IMR-90 (cell line): ENCODE measurements at regions not wholly inside any gene's neighbourhood (a gene's known extent, or its start where the extent isn't known, plus 50 kb on each side); places are given as distances from the start of the nearest gene placed in this dataset.

Experiments
- ATAC-seq: fragments of 200-7000 bp; cut with Tn5 transposase; 2 replicates; pipeline ENCODE4 v1.9.1; 2020; ENCODE audit warnings: low read depth, mild to moderate bottlenecking, moderate library complexity
- BruUV-seq: library from RNA; stranded (reverse); fragments of 400-500 nt; replicated peaks from 2 replicates; lab custom pipeline; 2021; lab: Mats Ljungman, UMichigan
- CTCF ChIA-PET: fragments of 300-600 bp; formaldehyde crosslinking; extraction: SDS; loops from one replicate; lab custom pipeline; 2021; ENCODE audit warnings: antibody characterized with exemption; lab: Yijun Ruan, JAX
- POLR2A ChIA-PET: fragments of 300-600 bp; sonication (Branson Sonifier 250); formaldehyde crosslinking; loops from one replicate; lab custom pipeline; 2022; ENCODE audit warnings: antibody characterized with exemption; ENCODE audit not compliant: unreplicated experiment; lab: Charles Lee
- DNase-seq: peaks from one replicate; pipeline ENCODE4 v3.0.0; 2013
- H2AFZ ChIP-seq: replicated peaks from 2 replicates; pipeline ENCODE3; 2013; ENCODE audit warnings: low read length, mild to moderate bottlenecking; ENCODE audit not compliant: poor library complexity
- H2AK5ac ChIP-seq: 2 replicates; pipeline ENCODE4 v1.6.1; 2013; ENCODE audit warnings: low read depth, low read length, inconsistent platforms
- H2AK9ac ChIP-seq: replicated peaks from 2 replicates; pipeline ENCODE3; 2013; ENCODE audit warnings: mild to moderate bottlenecking, low read depth, low read length, moderate library complexity; ENCODE audit not compliant: poor library complexity
- H2BK120ac ChIP-seq: 2 replicates; pipeline ENCODE4 v1.6.1; 2013; ENCODE audit warnings: low read depth, low read length, inconsistent platforms
- H2BK15ac ChIP-seq: 3 replicates; pipeline ENCODE4 v1.6.1; 2013; ENCODE audit warnings: low read depth, low read length, inconsistent platforms
- H2BK20ac ChIP-seq: 2 replicates; pipeline ENCODE4 v1.6.1; 2013; ENCODE audit warnings: low read depth, mild to moderate bottlenecking, inconsistent platforms, low read length, moderate library complexity
- H2BK5ac ChIP-seq: 2 replicates; pipeline ENCODE4 v1.6.1; 2013; ENCODE audit warnings: mild to moderate bottlenecking, low read depth, low read length, inconsistent platforms; ENCODE audit not compliant: poor library complexity, severe bottlenecking
- H3K14ac ChIP-seq: replicated peaks from 2 replicates; pipeline ENCODE4 v1.6.1; 2013; ENCODE audit warnings: low read depth, low read length, inconsistent platforms
- H3K18ac ChIP-seq: 2 replicates; pipeline ENCODE4 v1.6.1; 2013; ENCODE audit warnings: low read depth, low read length, control low read depth
- H3K23ac ChIP-seq: 2 replicates; pipeline ENCODE4 v1.6.1; 2013; ENCODE audit warnings: low read depth, low read length, inconsistent platforms
- H3K27ac ChIP-seq: 2 replicates; pipeline ENCODE4 v1.5.1; 2013; ENCODE audit warnings: mild to moderate bottlenecking, control low read depth, low read length; ENCODE audit not compliant: insufficient read depth
- H3K27me3 ChIP-seq: 2 replicates; pipeline ENCODE4 v1.6.1; 2013; ENCODE audit warnings: low read length; ENCODE audit not compliant: control insufficient read depth, insufficient read depth
- H3K36me3 ChIP-seq: 2 replicates; pipeline ENCODE4 v1.6.1; 2013; ENCODE audit warnings: low read length, mixed read lengths; ENCODE audit not compliant: control insufficient read depth, insufficient read depth
- H3K4ac ChIP-seq: 2 replicates; pipeline ENCODE4 v1.6.1; 2013; ENCODE audit warnings: low read depth, low read length, inconsistent platforms
- H3K4me1 ChIP-seq: 2 replicates; pipeline ENCODE4 v1.6.1; 2013; ENCODE audit warnings: low read length, mixed read lengths; ENCODE audit not compliant: control insufficient read depth, insufficient read depth
- H3K4me2 ChIP-seq: 2 replicates; pipeline ENCODE4 v1.6.1; 2013; ENCODE audit warnings: low read depth, mild to moderate bottlenecking, control low read depth, low read length, moderate library complexity
- H3K4me3 ChIP-seq: 2 replicates; pipeline ENCODE4 v1.5.1; 2013; ENCODE audit warnings: low read depth, mild to moderate bottlenecking, control low read depth, low read length, moderate library complexity; ENCODE audit not compliant: insufficient read depth
- H3K56ac ChIP-seq: 2 replicates; pipeline ENCODE4 v1.6.1; 2013; ENCODE audit warnings: low read length, inconsistent platforms; ENCODE audit not compliant: insufficient read depth; ENCODE audit errors: extremely low read depth
- H3K79me1 ChIP-seq, 2 experiments: 2 replicates each; pipeline ENCODE4 v1.6.1; 2013; ENCODE audit warnings: low read length in 2 of 2, inconsistent platforms in 1 of 2, low read depth in 1 of 2
- H3K9ac ChIP-seq: 2 replicates; pipeline ENCODE4 v1.6.1; 2013; ENCODE audit warnings: low read depth, low read length, control low read depth
- H3K9me1 ChIP-seq: 2 replicates; pipeline ENCODE4 v1.6.1; 2013; ENCODE audit warnings: low read length, inconsistent platforms; ENCODE audit not compliant: insufficient read depth
- H3K9me3 ChIP-seq: 2 replicates; pipeline ENCODE4 v1.6.1; 2013; ENCODE audit warnings: low read length; ENCODE audit not compliant: control insufficient read depth, insufficient read depth
- H4K20me1 ChIP-seq: 2 replicates; pipeline ENCODE4 v1.6.1; 2013; ENCODE audit warnings: low read length, inconsistent platforms; ENCODE audit not compliant: insufficient read depth
- H4K5ac ChIP-seq: 2 replicates; pipeline ENCODE4 v1.6.1; 2013; ENCODE audit warnings: mild to moderate bottlenecking, low read depth, low read length, control low read depth
- H4K8ac ChIP-seq, 2 experiments: 2 replicates each; pipeline ENCODE4 v1.6.1; 2013; ENCODE audit warnings: low read depth in 2 of 2, low read length in 2 of 2, control low read depth in 1 of 2, inconsistent platforms in 1 of 2
- H4K91ac ChIP-seq: 2 replicates; pipeline ENCODE4 v1.6.1; 2013; ENCODE audit warnings: low read depth, low read length, inconsistent platforms; ENCODE audit not compliant: insufficient read depth
- CEBPB ChIP-seq: IDR thresholded peaks from 2 replicates; pipeline ENCODE4 v1.6.1; 2012; ENCODE audit warnings: low read depth, low read length, improper control_type of control experiment
- FOS ChIP-seq: fragments of 150-350 bp; IDR thresholded peaks from 2 replicates; pipeline ENCODE4 v1.6.1; 2016; ENCODE audit warnings: low read depth, low read length
- MXI1 ChIP-seq: IDR thresholded peaks from 2 replicates; pipeline ENCODE4 v1.6.1; 2012; ENCODE audit warnings: low read depth, mild to moderate bottlenecking, low read length, moderate library complexity, borderline replicate concordance
- POLR2A ChIP-seq: IDR thresholded peaks from 2 replicates; pipeline ENCODE4 v1.6.1; 2012; ENCODE audit warnings: mild to moderate bottlenecking, low read depth, low read length
- RAD21 ChIP-seq: IDR thresholded peaks from 2 replicates; pipeline ENCODE4 v1.6.1; 2012; ENCODE audit warnings: low read length, improper control_type of control experiment
- RCOR1 ChIP-seq: IDR thresholded peaks from 2 replicates; pipeline ENCODE4 v1.6.1; 2012; ENCODE audit warnings: mild to moderate bottlenecking, low read length, improper control_type of control experiment; ENCODE audit not compliant: insufficient replicate concordance
- RFX5 ChIP-seq: IDR thresholded peaks from 2 replicates; pipeline ENCODE4 v1.8.0; 2012; ENCODE audit warnings: low read depth, mild to moderate bottlenecking, low read length, moderate library complexity
- SMC3 ChIP-seq: fragments of 150-350 bp; IDR thresholded peaks from 2 replicates; pipeline ENCODE4 v1.6.1; 2016; ENCODE audit warnings: low read depth, mild to moderate bottlenecking, antibody characterized with exemption, low read length, moderate library complexity
- dilution Hi-C: fragments of 300-500 bp; cut with HindIII; formaldehyde crosslinking; loops from one replicate; pipeline ENCODE4 v1.14.3; 2018; ENCODE audit warnings: low sequenced_read_pairs; ENCODE audit not compliant: unreplicated experiment
- in situ Hi-C: fragments of 300-500 bp; cut with MboI; formaldehyde crosslinking; loops from 3 replicates; pipeline ENCODE4 v1.14.3; 2019; ENCODE audit warnings: low sequenced_read_pairs, inconsistent platforms, mixed read lengths
- intact Hi-C: fragments of 100-400 bp; cut with micrococcal nuclease; formaldehyde crosslinking; loops from 2 replicates; pipeline ENCODE4 v1.10.0; 2022
- TF ChIP-seq, protein P1 (sequence below): fragments of 150-350 bp; IDR thresholded peaks from 2 replicates; pipeline ENCODE4 v1.6.1; 2016; ENCODE audit warnings: low read depth, mild to moderate bottlenecking, low read length, moderate library complexity, borderline replicate concordance

DNA sequence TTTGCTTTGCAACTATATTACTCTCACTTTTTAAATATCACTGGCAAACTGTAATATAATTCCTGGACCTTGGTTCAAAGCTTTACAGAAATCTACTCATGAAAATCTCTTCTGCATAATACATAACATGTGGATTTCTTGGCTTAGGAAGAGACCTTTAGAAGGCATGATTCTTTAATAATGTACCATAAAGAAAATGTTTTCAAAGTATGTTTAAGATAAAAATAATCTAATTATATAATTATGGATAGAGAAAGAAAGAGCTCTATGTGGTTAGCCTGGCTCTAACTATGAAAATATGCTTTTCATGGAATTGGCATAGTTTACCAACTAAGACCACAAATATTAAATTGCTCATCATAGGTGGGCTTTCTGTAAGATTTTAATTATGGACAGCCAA, 817.8 kb downstream of the TLE1 start:
- H3K56ac ChIP-seq, result no peak overlapping the region
- no peak overlapping the region for H2AK9ac ChIP-seq
- H3K23ac ChIP-seq, result no peak overlapping the region
- no peak overlapping the region for H3K14ac ChIP-seq
- dilution Hi-C loops, result no loop called here
- CTCF ChIA-PET, result no interaction called here
- no peak for ATAC-seq
- no peak overlapping the region for H2BK20ac ChIP-seq
- H3K36me3 ChIP-seq, result no peaks in the 10 kb centered on the region
- no peaks in the 10 kb centered on the region for H4K20me1 ChIP-seq
- H3K27me3 ChIP-seq, result no peaks in the 10 kb centered on the region
- no peak overlapping the region for H3K4ac ChIP-seq
- no peak overlapping the region for H2BK15ac ChIP-seq
- no peak overlapping the region for H3K18ac ChIP-seq
- no peak for DNase-seq
- no peak overlapping the region for H3K4me3 ChIP-seq
- TF ChIP-seq MXI1 (no peak), RAD21 (no peak), POLR2A (no peak), CEBPB (no peak), RCOR1 (no peak), SMC3 (no peak), RFX5 (no peak), FOS (no peak)
- TF ChIP-seq, protein P1, sequence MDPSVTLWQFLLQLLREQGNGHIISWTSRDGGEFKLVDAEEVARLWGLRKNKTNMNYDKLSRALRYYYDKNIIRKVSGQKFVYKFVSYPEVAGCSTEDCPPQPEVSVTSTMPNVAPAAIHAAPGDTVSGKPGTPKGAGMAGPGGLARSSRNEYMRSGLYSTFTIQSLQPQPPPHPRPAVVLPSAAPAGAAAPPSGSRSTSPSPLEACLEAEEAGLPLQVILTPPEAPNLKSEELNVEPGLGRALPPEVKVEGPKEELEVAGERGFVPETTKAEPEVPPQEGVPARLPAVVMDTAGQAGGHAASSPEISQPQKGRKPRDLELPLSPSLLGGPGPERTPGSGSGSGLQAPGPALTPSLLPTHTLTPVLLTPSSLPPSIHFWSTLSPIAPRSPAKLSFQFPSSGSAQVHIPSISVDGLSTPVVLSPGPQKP, result no peak
- no peaks in the 10 kb centered on the region; the same call in 1 of the 2 replicates for H3K4me1 ChIP-seq
- H4K91ac ChIP-seq, result no peak overlapping the region
- H3K9ac ChIP-seq, result no peak overlapping the region
- in situ Hi-C loops, result no loop called here
- H3K79me1 ChIP-seq, result no peaks in the 10 kb centered on the region
- H2AFZ ChIP-seq, result no peak overlapping the region
- no peak overlapping the region for H3K4me2 ChIP-seq
- H3K9me3 ChIP-seq, result peaks cover under 1% of the 10 kb centered on the region; the same call in 1 of the 2 replicates
- no peak overlapping the region for H2BK5ac ChIP-seq
- BruUV-seq, result no TSS peak
- H4K5ac ChIP-seq, result no peak overlapping the region
- H2AK5ac ChIP-seq, result no peak overlapping the region
- POLR2A ChIA-PET, result no interaction called here
- no peaks in the 10 kb centered on the region for H3K9me1 ChIP-seq
- H4K8ac ChIP-seq, result no peak overlapping the region
- no peak overlapping the region for H2BK120ac ChIP-seq
- H3K27ac ChIP-seq, result no peak overlapping the region
- intact Hi-C loops, result loop anchor here (5.0 kb wide), 1 partner anchor 816 kb away; the partner anchor contains the start of gene TLE1
